ENCODE measurements at regions not wholly inside any gene's neighbourhood (a gene's known extent, or its start where the extent isn't known, plus 50 kb on each side); places are given as distances from the start of the nearest gene placed in this dataset.

DNA sequence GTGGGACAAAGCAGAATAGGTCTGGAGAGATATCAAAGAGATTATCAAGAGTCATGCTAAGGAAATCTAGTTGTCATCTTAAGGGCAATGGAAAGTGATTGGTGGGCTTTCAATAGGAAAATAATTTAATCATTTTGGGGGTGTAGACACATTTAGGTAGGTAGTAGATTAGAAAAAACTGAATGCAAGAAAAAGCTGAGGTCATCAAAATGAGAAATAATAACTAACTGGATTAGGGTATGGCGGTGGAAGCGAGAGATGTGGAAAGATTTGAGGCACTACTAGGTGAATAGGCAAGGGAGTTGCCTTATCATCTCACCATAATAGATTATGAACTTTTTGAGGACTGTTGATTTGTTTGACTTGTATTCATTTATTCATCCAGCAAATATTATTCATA, 393.2 kb upstream of the ZNF608 start:
- POLR2A ChIA-PET = no interaction called here
- no TSS peak for BruUV-seq (replicated peaks)
- H3K27me3 ChIP-seq (ENCODE audit: control insufficient read depth in 2 of 2, insufficient read depth in 2 of 2, low read length in 2 of 2) = no peaks in the 10 kb centered on the region

More for the DNA sequence above, 393.2 kb upstream of the ZNF608 start:
- intact Hi-C loops (cut with micrococcal nuclease) (no loop called here), dilution Hi-C loops (cut with MboI; ENCODE audit: extremely low pct_ligation_motif_present, low sequenced_read_pairs) (no loop called here)
- Histone ChIP-seq H3K9ac (replicated peaks; ENCODE audit: extremely low read depth, insufficient read depth, low read length) (no peak overlapping the region), H4K20me1 (replicated peaks; ENCODE audit: control insufficient read depth, extremely low read depth, insufficient read depth, low read length) (no peaks in the 10 kb centered on the region), H3K4me2 (ENCODE audit: insufficient read depth, low read length) (no peak overlapping the region), H3K27ac (ENCODE audit: insufficient read depth, low read depth, low read length) (no peak overlapping the region), H3K4me1 (ENCODE audit: control insufficient read depth, extremely low read depth, insufficient read depth, low read length) (no peaks in the 10 kb centered on the region), H3K36me3 (ENCODE audit: control insufficient read depth in 2 of 2, extremely low read depth in 1 of 2, insufficient read depth in 2 of 2, low read length in 2 of 2) (no peaks in the 10 kb centered on the region), H3K9me1 (replicated peaks; ENCODE audit: control insufficient read depth, extremely low read depth, insufficient read depth, low read length) (no peaks in the 10 kb centered on the region), H3K79me2 (ENCODE audit: control insufficient read depth, insufficient read depth, low read length) (no peaks in the 10 kb centered on the region), H3K4me3 (replicated peaks in 1 of 3; ENCODE audit: insufficient read depth in 1 of 3, low read depth in 1 of 3, low read length in 3 of 3) (no peak overlapping the region), H3K9me3 (replicated peaks; ENCODE audit: control insufficient read depth, insufficient read depth, low read length) (no peaks in the 10 kb centered on the region), H2AFZ (ENCODE audit: low read depth, low read length) (no peak overlapping the region)
- FAIRE-seq (no peak), DNase-seq (ENCODE audit: low read depth, low spot score) (no peak)
- CTCF ChIA-PET = interaction anchor here (1.1 kb wide), 1 partner anchor 35 kb away, joined by 3 read pairs; no protein-coding TSS in a partner anchor
- TF ChIP-seq EZH2 (IDR thresholded peaks at IDR 0.05; ENCODE audit: borderline replicate concordance, low read depth, low read length, severe bottlenecking) (no peak), POLR2AphosphoS5 (IDR thresholded peaks at IDR 0.05; ENCODE audit: insufficient read depth, low read depth, low read length) (no peak), GATA2 (IDR thresholded peaks at IDR 0.05; ENCODE audit: insufficient read depth, insufficient read length, low read depth, low read length) (no peak), FOS (IDR thresholded peaks at IDR 0.05; ENCODE audit: borderline replicate concordance, insufficient read depth, low read length) (no peak), JUN (IDR thresholded peaks at IDR 0.05; ENCODE audit: borderline replicate concordance, insufficient read depth, insufficient read length, low read depth) (no peak), POLR2A (IDR thresholded peaks at IDR 0.05; ENCODE audit: low read depth, low read length) (no peak), MYC (IDR thresholded peaks at IDR 0.05; ENCODE audit: low read depth, low read length) (no peak)
- TF ChIP-seq, protein P1, sequence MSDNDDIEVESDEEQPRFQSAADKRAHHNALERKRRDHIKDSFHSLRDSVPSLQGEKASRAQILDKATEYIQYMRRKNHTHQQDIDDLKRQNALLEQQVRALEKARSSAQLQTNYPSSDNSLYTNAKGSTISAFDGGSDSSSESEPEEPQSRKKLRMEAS (IDR thresholded peaks at IDR 0.05; ENCODE audit: insufficient read depth, insufficient read length) = no peak
- TF ChIP-seq, protein P2, sequence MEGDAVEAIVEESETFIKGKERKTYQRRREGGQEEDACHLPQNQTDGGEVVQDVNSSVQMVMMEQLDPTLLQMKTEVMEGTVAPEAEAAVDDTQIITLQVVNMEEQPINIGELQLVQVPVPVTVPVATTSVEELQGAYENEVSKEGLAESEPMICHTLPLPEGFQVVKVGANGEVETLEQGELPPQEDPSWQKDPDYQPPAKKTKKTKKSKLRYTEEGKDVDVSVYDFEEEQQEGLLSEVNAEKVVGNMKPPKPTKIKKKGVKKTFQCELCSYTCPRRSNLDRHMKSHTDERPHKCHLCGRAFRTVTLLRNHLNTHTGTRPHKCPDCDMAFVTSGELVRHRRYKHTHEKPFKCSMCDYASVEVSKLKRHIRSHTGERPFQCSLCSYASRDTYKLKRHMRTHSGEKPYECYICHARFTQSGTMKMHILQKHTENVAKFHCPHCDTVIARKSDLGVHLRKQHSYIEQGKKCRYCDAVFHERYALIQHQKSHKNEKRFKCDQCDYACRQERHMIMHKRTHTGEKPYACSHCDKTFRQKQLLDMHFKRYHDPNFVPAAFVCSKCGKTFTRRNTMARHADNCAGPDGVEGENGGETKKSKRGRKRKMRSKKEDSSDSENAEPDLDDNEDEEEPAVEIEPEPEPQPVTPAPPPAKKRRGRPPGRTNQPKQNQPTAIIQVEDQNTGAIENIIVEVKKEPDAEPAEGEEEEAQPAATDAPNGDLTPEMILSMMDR (IDR thresholded peaks at IDR 0.05; ENCODE audit: extremely low read depth in 1 of 2, insufficient read depth in 1 of 2, low read depth in 1 of 2, low read length in 2 of 2) = no peak

Measured in endothelial cell of umbilical vein (primary cell).